ENCODE measurements at regions not wholly inside any gene's neighbourhood (a gene's known extent, or its start where the extent isn't known, plus 50 kb on each side); places are given as distances from the start of the nearest gene placed in this dataset.

GRCh38 chr9:129507805-129508204 lies 113.1 kb downstream of the C9orf50 start:
- no peak overlapping the region for H3K4me2 ChIP-seq (ENCODE audit: low read depth, low read length)
- H3K4me3 ChIP-seq (ENCODE audit: low read length) = no peak overlapping the region
- H3K4me1 ChIP-seq (ENCODE audit: low read length) = no peaks in the 10 kb centered on the region
- peaks cover 33% of the 10 kb centered on the region for H3K27me3 ChIP-seq (replicated peaks; ENCODE audit: insufficient read depth, low read length)
- no peak overlapping the region for H3K9ac ChIP-seq (ENCODE audit: low read length)
- no peaks in the 10 kb centered on the region for H4K20me1 ChIP-seq (ENCODE audit: insufficient read depth, low read length)
- no peak overlapping the region for H3K27ac ChIP-seq (ENCODE audit: low read length)
- H3K36me3 ChIP-seq (replicated peaks; ENCODE audit: insufficient read depth, low read length) = no peaks in the 10 kb centered on the region
- no peaks in the 10 kb centered on the region for H3K9me2 ChIP-seq (replicated peaks; ENCODE audit: insufficient read depth, low read length)
- H3K9me3 ChIP-seq (replicated peaks; ENCODE audit: insufficient read depth, low read length) = no peaks in the 10 kb centered on the region
- H3F3A ChIP-seq (ENCODE audit: insufficient read depth, low read length) = no peaks in the 10 kb centered on the region
- no peaks in the 10 kb centered on the region for H3K79me2 ChIP-seq (ENCODE audit: low read length)
- no peak overlapping the region for H2AFZ ChIP-seq (ENCODE audit: low read length)
- no peak for DNase-seq
- no peak for TF ChIP-seq EZH2phosphoT487 (IDR thresholded peaks at IDR 0.05; ENCODE audit: low read length)

- Histone ChIP-seq H3K9me2 (replicated peaks; ENCODE audit: insufficient read depth, low read length) (no peaks in the 10 kb centered on the region), H3K9ac (ENCODE audit: low read length) (no peak overlapping the region), H3K36me3 (replicated peaks; ENCODE audit: insufficient read depth, low read length) (no peaks in the 10 kb centered on the region), H3K27me3 (replicated peaks; ENCODE audit: insufficient read depth, low read length) (peaks cover 25% of the 10 kb centered on the region), H3K9me3 (replicated peaks; ENCODE audit: insufficient read depth, low read length) (no peaks in the 10 kb centered on the region), H3K79me2 (ENCODE audit: low read length) (no peaks in the 10 kb centered on the region), H3K27ac (ENCODE audit: low read length) (no peak overlapping the region), H2AFZ (ENCODE audit: low read length) (no peak overlapping the region), H3K4me3 (ENCODE audit: low read length) (no peak overlapping the region), H3K4me2 (ENCODE audit: low read depth, low read length) (no peak overlapping the region), H4K20me1 (ENCODE audit: insufficient read depth, low read length) (no peaks in the 10 kb centered on the region), H3F3A (ENCODE audit: insufficient read depth, low read length) (no peaks in the 10 kb centered on the region), H3K4me1 (ENCODE audit: low read length) (no peaks in the 10 kb centered on the region)
- no peak for DNase-seq
- no peak for TF ChIP-seq CTCF (IDR thresholded peaks at IDR 0.05; ENCODE audit: low read length)
- no peak for TF ChIP-seq EZH2phosphoT487 (IDR thresholded peaks at IDR 0.05; ENCODE audit: low read length)
These were observed 114.0 kb downstream of the C9orf50 start for GRCh38 chr9:129506892-129507291.

DNA sequence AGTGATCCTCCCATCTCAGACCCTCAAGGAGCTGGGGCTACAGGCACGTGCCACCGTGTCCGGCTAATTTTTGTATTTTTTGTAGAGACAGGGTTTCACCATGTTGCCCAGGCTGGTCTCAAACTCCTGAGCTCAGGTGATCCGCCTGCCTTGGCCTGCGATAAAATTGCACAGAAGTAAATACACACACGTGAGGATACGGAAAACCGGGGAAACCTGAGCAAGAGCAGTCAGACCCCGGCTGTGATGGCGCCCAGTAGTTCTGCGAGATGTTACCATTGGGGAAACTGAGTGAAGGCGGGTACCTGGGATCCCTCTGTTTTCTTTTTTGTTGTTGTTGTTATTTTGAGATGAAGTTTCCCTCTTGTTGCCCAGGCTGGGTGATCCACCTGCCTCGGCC lies 114.9 kb downstream of the C9orf50 start:
- Histone ChIP-seq H2AFZ (ENCODE audit: low read length) (no peak overlapping the region), H3K27me3 (replicated peaks; ENCODE audit: insufficient read depth, low read length) (peaks cover 18% of the 10 kb centered on the region), H3K9ac (ENCODE audit: low read length) (no peak overlapping the region), H4K20me1 (ENCODE audit: insufficient read depth, low read length) (no peaks in the 10 kb centered on the region), H3K27ac (ENCODE audit: low read length) (no peak overlapping the region), H3K36me3 (replicated peaks; ENCODE audit: insufficient read depth, low read length) (no peaks in the 10 kb centered on the region), H3K4me2 (ENCODE audit: low read depth, low read length) (no peak overlapping the region), H3K4me3 (ENCODE audit: low read length) (no peak overlapping the region), H3K9me2 (replicated peaks; ENCODE audit: insufficient read depth, low read length) (no peaks in the 10 kb centered on the region), H3F3A (ENCODE audit: insufficient read depth, low read length) (no peaks in the 10 kb centered on the region), H3K4me1 (ENCODE audit: low read length) (no peaks in the 10 kb centered on the region), H3K79me2 (ENCODE audit: low read length) (no peaks in the 10 kb centered on the region), H3K9me3 (replicated peaks; ENCODE audit: insufficient read depth, low read length) (no peaks in the 10 kb centered on the region)
- DNase-seq = no peak
- TF ChIP-seq EZH2 (optimal IDR thresholded peaks at IDR 0.05; ENCODE audit: low read depth, low read length) (no peak), EZH2phosphoT487 (IDR thresholded peaks at IDR 0.05; ENCODE audit: low read length) (no peak), CTCF (IDR thresholded peaks at IDR 0.05; ENCODE audit: low read length) (no peak)

GRCh38 chr9:129505270-129505902 lies 115.5 kb downstream of the C9orf50 start:
- no peak overlapping the region for H2AFZ ChIP-seq (ENCODE audit: low read length)
- H3F3A ChIP-seq (ENCODE audit: insufficient read depth, low read length) = no peaks in the 10 kb centered on the region
- H3K79me2 ChIP-seq (ENCODE audit: low read length) = no peaks in the 10 kb centered on the region
- no peak overlapping the region for H3K9ac ChIP-seq (ENCODE audit: low read length)
- no peaks in the 10 kb centered on the region for H3K9me2 ChIP-seq (replicated peaks; ENCODE audit: insufficient read depth, low read length)
- H3K4me3 ChIP-seq (ENCODE audit: low read length) = no peak overlapping the region
- TF ChIP-seq CTCF (IDR thresholded peaks at IDR 0.05; ENCODE audit: low read length) (no peak), EZH2 (optimal IDR thresholded peaks at IDR 0.05; ENCODE audit: low read depth, low read length) (no peak), EZH2phosphoT487 (IDR thresholded peaks at IDR 0.05; ENCODE audit: low read length) (no peak)
- no peak overlapping the region for H3K4me2 ChIP-seq (ENCODE audit: low read depth, low read length)
- H4K20me1 ChIP-seq (ENCODE audit: insufficient read depth, low read length) = no peaks in the 10 kb centered on the region
- H3K27me3 ChIP-seq (replicated peaks; ENCODE audit: insufficient read depth, low read length) = peaks cover 12% of the 10 kb centered on the region
- DNase-seq = no peak
- H3K4me1 ChIP-seq (ENCODE audit: low read length) = no peaks in the 10 kb centered on the region
- H3K27ac ChIP-seq (ENCODE audit: low read length) = no peak overlapping the region
- no peaks in the 10 kb centered on the region for H3K36me3 ChIP-seq (replicated peaks; ENCODE audit: insufficient read depth, low read length)
- no peaks in the 10 kb centered on the region for H3K9me3 ChIP-seq (replicated peaks; ENCODE audit: insufficient read depth, low read length)

All from MM.1S (cell line).